Tongue (tissue), 1 donor: ENCODE measurements at regions not wholly inside any gene's neighbourhood (a gene's known extent, or its start where the extent isn't known, plus 50 kb on each side); places are given as distances from the start of the nearest gene placed in this dataset.

Experiments
- DNase-seq: peaks from one replicate; pipeline ENCODE4 v3.0.0-alpha.2; 2015

DNA sequence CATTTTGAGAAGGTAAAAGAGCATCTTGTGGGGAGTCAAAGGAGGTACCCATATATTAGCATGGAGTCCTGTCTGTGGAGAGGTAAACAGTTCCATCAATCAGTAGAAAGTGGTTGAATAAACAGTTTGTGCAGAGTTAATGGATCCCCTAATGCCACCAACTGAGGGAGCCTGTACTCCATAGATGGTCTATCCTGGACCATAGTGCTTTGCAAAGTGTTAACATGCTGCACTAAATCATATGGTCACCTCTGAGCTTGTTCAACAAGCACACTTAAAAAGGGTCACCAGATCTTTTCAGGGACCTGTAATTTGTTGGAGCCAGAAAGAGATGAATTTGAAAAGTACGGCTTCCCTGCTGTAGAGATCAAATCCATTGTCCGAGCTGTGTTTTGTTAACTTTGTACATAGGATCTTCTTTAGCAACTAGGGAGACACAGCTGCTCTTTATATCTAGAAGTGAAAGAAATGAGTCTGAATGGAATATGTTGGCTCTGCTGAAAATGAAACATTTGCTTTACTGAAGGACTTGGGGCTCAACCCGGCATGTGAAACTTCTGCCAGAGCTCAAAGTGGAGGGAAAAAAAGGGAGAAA lies 366.4 kb downstream of the ETNK1 start:
- DNase-seq: no peak

DNA sequence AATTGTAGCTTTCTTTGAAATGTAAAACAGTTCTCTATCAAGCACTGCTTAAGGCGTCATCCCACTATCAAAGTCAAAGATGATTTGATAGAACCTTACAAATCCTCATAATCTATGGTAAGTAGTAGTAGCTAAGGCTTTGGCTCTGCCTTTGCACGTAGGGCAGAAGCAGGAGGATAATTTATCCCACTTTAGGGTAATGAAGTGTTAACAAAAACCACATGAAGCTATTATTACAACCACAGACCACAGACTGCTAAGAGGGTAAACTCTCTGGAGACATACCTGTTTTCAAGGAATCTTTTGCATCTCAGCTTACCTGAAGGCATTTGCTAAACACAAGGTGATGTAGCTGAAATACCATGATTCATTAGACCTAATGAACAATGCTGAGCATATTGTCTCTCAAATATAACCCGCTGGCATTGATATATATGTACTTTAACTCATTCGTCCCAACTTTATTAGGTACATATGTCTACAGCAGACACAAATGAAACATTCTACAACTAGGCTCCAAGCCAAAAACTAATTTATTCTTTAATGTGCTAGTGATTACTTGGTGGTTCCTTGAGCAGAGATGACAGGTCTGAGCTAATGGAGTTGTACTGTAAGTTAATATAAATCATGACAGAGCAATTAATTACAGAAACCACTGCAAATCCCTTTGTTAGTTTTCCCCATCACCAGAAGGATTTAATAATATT lies 368.8 kb downstream of the ETNK1 start:
- no peak for DNase-seq

GRCh38 chr12:22994316-22994675 lies 369.3 kb downstream of the ETNK1 start:
- no peak for DNase-seq

- DNase-seq: no peak
Observed at GRCh38 chr12:23001487-23001886, 376.5 kb downstream of the ETNK1 start.

DNA sequence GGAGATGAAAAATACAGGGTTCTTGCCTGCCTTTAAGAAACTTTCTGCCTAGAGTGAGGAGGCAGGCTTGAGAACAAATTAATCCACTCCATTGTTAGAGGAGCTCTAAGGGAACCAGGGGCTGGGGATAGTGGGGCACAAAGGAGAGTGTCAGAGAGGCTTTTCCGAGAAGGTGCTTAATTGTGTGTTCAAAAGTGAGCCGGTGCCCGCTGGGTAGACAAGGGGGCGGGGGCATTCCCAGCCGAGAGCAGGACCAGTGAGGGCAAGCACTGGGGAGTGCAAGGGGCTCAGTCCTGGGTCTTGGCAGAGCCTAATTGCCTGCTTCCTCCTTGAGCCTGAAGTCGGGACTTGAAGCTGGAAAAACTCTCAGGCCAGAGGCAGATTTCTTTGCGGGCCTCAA lies 377.4 kb downstream of the ETNK1 start:
- no peak for DNase-seq

DNA sequence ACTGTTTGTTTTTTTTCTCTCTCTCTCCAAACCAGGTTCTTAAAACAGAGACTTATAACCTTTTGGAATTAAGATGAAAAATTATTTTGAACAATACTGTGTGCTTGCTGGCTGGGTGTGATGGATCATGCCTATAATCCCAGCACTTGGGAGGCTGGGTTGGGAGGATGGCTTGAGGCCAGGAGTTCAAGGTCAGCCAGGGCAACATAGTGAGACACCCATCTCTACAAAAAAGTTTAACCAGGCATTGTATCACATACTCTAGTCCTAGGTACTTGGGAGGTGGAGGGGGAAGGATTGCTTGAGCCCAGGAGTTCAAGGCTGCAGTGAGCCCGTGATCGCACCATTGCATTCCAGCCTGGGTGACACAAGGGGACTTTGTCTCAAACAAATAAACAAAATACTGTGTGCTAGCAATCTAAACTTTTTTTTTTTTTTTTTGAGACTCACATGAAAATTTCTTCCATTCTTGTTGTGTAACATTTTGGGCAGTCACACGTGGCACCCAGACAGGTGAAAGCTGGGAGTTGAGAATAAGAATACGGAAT lies 379.6 kb downstream of the ETNK1 start:
- DNase-seq: no peak

GRCh38 chr12:23005387-23005786 lies 380.4 kb downstream of the ETNK1 start:
- no peak for DNase-seq

- no peak for DNase-seq
Observed at GRCh38 chr12:23006413-23006812, 381.4 kb downstream of the ETNK1 start.

GRCh38 chr12:23008623-23009022 lies 383.7 kb downstream of the ETNK1 start:
- peak; percentile 10 for DNase-seq

DNA sequence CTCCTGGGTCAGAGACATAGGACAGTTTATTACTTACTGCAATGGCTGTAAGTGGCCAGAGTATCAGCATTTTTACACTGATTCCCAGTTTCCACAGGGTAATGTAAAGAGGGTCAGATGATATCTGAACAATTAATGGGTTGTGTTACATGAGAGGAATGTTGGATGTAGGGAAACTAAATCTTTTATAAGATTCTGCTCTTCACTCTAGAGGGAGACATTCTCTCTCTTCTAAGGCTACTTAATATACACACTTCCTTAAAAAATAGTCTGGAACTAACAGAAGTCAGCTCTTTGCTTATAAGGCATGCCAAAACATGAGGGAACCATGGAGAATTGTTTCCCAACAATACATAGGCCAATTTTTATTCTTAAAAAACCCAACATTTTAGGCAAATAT lies 389.8 kb downstream of the ETNK1 start:
- no peak for DNase-seq

DNA sequence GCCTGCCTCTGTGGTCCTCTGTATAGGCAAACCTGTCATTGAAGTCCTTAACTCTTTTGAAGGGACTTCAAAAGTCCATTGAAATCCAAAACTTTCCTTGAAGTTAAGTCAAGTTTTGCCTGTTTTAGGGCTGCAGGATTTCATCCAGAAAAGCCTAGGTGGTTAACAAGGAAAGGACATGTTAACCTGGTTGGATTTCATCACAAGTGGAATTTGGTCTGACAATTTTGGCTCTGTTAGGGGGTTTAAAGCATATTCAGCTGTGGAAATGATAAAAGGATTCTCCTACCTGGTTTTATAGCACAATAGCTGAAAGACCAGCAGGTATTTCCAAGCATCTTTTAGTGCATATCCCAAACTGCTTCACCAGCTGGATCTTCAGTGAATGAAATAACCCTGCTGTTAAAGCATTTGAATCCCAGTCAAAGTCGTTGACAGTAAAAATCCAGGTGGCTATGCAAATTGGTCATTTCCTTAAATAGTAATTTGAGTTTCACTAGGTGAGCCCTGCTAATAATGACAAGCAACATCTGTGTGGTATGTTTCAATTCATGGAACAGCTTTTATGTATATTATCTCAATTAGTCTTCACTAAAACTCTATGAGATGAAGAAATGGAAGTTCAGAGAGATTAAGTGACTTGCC lies 400.5 kb downstream of the ETNK1 start:
- no peak for DNase-seq

GRCh38 chr12:23028158-23028802 lies 403.3 kb downstream of the ETNK1 start:
- DNase-seq: no peak

DNA sequence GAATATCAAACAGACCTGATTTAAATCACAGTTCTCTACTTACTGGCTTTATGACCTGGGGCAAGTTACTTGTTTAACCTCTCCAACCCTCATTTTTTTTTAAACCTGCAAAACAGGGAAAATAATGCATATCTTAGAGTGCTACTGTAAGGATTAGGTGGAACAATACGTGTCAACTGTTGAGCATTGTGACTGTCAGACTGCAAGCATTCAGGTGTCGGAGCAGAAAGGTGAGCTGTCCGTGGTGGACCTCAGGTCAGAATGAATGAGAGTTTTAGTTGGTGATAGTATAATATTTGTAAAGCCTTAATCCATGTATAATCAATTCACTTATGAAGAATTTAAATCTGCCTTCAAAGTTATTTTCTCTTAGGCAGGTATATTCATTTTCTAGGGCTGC lies 404.2 kb downstream of the ETNK1 start:
- no peak for DNase-seq

DNA sequence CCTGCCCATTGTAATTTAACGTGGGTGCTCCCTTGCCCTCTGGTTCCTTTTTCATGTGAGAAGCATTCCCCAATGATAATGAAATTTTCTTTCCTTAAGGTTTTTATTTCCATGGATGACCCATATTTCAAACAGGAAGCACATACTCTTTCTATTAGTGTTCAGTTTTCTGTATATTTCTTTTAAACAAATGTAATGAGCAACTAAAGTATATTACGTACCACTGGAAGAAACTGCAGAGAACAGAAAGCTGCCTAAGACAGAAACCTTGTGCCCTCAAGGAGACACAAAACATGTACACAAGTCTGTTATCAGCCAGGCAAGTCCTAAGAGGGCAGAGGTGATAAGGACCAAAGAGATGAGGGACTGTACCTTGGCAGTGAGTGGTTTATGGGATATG lies 414.9 kb downstream of the ETNK1 start:
- no peak for DNase-seq

DNA sequence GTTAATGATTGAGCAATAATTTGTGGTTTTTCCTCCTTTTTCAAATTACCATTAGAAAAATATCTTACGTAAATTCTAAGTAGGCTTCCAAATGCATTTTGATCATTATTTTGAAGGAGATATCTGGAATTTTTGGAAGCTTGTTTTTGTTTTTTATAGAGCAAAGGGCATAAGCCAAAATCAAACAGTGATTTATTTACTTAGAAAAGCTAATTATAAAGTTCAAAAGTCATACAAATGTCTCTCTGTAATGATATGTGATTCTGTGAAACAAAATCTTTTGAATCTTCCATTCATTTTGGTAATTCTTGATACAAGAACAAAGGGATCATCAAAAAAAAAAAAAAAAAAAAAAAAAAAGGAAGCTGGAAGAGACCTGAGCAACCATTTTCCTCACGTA lies 416.8 kb downstream of the ETNK1 start:
- DNase-seq: no peak

DNA sequence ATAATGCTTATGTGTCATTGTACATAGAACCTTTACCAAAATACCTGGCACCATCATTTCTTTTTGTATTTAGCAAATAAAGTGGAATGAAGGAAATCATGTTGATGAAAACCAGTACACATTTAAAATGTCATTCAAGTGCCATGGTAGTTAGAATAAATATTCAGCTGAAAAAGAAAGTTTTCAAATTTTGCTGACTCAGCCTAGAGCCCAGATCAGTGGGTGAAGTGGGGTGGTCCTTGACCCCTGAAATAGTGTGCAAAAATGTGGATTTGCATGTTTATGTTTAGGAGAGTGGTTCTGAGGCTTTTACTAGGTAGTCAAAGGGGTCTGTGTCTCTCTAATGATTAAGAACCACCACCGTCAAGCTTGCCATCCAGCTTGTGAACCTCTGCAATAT lies 418.7 kb downstream of the ETNK1 start:
- no peak for DNase-seq

DNA sequence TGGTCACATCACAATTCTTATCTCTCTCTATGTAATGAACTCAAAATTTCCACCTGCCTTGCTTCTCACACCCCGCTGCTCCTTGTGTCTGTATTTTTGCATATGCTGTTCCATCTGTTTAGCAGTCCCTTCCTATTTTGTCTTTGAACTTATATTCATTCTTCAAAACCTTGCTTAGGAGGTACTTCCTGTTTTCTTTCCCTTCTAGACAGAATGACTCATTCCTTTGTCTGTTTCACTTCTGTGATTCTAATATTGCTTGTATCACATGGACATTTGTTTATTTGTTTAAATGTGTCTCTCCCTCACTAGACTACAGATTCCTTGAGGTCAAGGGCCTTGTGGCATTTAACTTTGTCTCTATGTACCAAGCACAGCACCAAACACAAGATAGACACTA lies 424.2 kb downstream of the ETNK1 start:
- no peak for DNase-seq

DNA sequence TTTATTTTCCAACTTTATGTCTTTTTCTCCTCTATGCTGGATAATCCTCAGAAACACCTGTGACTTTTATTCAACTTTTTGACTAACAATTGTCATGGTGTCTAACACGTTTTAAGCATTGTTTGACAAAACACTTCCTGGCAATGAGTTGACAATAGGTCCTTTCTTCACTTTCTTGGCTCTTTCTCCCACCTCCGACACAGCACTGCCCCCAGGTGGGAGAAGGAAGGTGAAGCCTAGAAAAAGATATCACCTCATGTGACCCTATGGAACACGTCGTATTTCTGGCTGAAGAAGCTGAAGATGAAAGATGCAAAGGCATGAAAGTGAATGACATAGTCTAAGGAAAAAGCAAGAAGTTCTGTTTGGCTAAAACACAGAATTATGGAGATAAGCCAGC lies 430.0 kb downstream of the ETNK1 start:
- DNase-seq: peak; percentile 17

DNA sequence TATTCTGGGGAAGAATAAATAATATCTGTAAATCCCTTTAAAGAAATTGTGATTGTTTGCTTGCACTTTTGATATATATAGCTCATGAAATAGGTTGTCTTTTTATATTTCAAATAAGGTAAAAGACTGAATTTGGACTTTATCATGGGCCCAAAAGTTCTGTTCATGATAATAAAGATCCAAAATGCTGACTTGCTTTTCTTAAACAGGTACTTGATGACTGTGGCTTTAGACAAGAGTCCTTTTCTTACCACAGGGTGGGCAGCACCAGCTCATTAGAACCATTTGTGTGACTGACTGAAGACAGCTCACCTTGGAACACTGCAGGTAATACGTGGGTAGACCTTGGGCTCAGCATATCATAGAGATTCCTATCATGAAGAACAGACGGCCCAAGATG lies 432.6 kb downstream of the ETNK1 start:
- no peak for DNase-seq

GRCh38 chr12:23060161-23060560 lies 435.2 kb downstream of the ETNK1 start:
- no peak for DNase-seq

DNA sequence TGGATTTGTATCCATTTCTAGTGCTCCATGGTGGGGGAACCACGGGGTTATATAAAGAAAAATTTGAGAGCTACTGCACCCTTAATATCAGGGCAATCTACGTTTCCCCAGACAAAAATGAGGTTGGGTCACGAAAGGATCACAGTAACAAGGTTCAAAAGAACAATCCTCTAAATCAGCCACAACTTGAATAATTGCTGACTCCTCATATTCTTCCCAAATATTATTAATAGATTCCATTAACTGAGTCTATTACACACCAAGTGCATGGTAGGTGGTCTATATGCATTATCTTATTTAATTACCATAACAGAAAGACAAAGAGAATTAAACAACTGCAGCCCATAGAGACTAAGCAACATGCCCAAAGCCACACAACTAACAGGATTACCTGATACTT lies 438.2 kb downstream of the ETNK1 start:
- DNase-seq: no peak

GRCh38 chr12:23066095-23066494 lies 441.1 kb downstream of the ETNK1 start:
- DNase-seq: no peak

- DNase-seq: no peak
Observed at GRCh38 chr12:23083267-23083666, 458.3 kb downstream of the ETNK1 start.
